Stimulated activated CD8-positive, alpha-beta memory T cell treated with anti-CD3 and anti-CD28 coated beads, Interleukin-4, amount 100 ng/mL, for 48 hours (primary cell): ENCODE measurements at regions not wholly inside any gene's neighbourhood (a gene's known extent, or its start where the extent isn't known, plus 50 kb on each side); places are given as distances from the start of the nearest gene placed in this dataset.

Experiments used
- DNase-seq: peaks from one replicate; pipeline ENCODE4 v3.0.0-alpha.2; 2020

DNA sequence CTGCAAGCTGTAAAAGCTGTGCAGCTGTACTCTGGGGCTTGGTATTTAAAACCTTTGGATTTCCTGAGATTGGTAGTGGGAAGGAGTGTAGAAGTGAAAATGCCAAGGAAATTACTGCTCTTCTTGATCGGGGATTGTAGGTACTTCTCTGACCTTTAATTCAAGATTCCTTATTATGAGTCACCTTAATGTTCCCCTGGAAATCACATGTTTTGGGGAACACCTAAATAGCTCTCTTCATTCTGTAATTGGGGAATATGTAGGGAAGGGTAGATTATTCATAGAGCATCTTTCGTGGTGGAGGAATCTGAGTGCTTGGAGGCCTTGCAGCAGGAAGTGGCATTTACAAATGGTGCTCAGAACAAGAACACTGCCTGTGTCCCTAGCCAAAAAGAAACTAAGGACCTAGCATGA lies 137.8 kb downstream of the UCHL1 start:
- no peak for DNase-seq

GRCh38 chr4:41396214-41396613 lies 139.5 kb downstream of the UCHL1 start:
- no peak for DNase-seq

GRCh38 chr4:41396869-41397268 lies 140.1 kb downstream of the UCHL1 start:
- no peak for DNase-seq

DNA sequence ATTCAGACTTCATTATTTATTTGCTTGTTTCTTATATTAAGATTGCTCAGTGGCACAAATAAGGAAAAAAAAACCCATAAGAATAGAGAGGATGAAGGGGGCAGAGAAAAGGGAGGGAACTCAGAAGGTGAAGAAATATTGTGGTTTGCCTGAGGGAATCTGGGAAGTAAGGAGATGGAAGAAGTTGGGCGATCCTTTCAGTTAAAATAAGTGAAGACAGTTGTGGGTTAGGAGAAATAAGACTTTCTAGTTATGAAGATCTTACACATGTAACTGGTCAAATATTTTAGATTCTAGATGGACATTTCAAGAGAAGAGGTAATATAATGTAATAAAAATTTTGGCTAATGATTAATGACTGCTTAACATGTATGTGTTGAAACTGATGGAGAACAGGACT lies 138.7 kb upstream of the LIMCH1 start:
- DNase-seq = no peak

DNA sequence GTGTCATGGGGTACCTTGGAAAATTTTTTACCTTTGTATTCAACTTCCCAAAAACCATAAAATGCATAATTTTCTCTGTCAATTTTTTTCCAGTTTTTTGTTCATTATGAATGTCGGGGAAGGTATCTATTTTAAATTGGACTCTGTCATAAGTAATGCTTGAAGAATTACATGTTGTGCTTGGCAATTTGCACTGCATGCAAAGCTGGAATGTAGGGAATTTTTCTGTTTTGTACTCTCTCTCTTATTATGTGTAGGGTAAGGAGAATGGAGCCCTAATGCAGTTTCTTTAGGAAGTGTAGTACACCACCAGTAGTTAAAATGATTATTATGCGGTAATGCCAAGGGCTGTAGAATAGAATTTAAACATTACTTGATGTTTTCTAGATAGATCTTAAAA lies 137.7 kb upstream of the LIMCH1 start:
- DNase-seq = no peak

DNA sequence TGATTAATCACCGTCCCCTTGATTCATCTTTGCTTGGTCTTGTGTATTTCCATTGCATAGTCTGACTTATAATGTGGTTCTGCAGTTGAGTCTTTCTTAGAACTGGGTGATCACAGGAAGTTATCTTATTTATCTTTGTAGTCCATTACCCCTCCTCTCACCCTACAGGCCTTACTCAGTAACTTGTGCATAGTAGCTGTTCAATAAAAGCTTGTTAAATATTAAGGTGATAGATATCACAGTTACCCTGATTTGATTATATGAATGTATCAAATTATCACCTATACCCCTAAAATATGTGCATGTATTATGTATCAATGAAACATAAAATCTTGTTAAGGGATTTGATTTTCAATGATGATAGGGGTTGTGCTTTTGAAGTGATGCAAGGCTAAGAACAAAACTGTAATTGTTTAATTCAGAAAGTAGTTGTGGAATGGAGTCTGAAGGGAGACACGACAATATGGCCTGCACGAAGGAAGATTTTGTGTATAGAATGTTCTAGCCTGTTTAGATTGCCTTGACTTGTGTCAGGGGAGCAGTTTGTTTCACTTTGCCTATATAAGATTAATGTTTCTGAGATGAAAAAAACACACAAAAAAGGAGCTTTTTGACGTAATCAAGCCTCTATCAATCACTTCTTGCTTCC lies 132.4 kb upstream of the LIMCH1 start:
- no peak for DNase-seq

DNA sequence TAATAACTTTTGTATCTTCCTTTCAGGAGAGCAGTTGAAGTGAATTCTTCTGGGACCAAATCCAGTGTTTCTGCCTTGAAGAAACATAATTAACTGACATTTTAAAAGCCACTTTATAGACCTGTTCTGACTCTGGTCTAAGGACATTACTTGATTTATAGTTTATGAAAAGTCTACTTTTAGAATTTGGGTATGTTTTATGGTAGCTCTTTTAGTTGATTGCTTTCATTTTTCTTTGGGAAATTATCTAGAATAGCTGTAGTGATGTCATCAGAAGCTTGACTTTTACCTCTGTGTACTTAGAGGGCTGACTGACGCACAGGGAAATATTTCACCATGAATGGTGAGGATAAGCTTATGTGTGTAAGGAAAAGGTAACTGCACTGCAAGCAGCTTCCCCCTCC lies 131.8 kb upstream of the LIMCH1 start:
- no peak for DNase-seq

GRCh38 chr4:41408150-41408549 lies 129.8 kb upstream of the LIMCH1 start:
- no peak for DNase-seq

DNA sequence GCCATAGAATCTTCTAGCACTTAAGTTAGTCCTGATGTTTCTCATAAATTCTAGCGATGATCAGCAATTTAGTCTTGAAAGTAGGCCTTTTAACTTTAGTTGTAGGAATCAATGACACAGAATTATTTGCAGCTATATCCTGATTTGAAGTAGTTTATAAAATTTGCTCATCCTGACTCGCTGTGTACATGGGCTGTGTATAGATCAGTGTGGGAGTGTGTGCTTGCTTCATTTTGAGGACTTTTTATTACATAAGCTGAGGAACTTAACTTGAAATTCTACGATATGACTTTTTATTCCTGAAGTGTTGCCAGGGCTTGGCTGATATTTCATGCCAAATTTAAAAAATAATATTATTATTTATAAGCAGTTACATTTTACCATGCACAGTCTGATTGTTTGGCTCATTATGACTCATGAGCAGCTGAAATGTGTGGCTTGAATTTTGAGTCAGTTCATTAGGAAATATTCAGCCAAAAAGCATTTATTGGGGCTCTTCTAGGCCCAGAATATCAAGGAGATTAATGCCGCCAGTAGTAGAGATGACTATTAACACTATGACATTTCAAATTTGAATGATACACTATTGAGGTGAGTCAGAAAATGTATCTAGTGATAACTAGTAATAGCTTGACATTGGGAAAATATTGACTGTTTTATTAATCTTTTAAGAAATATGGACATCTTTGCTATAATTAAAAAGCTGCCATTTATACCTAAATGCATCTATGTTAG lies 128.9 kb upstream of the LIMCH1 start:
- DNase-seq = no peak

DNA sequence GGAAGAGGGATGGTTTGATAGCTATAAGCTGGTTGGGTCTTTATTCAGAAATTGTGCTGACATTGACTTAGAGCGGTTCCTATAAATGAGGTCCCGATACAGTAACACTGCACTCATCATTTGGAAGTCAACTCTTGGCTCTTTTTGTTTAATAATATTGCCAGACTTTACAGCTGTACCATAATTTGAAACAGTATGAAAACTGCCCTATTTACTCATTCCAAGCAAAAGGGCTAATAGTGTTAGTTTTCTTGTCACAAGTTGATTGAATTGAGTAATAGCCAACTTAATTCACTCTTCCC lies 128.4 kb upstream of the LIMCH1 start:
- DNase-seq = no peak

DNA sequence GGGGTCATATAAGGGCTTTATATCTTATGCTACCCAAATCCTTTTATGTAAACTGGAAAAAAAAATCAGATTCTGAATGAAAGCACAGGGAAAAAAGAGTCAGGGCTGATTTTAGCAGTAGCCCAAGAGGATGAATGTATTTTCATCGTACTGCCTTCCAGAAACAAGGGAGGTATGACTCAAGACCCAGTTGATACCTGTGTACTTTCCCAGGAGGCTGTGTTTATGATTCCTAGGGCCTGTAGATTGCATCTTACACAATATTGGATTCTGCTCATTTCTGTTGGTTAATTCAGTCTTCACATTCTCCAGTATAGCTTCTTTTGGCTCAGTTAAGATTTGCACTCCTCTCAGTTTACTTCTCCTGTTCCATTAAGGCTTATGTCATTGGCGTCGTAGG lies 127.9 kb upstream of the LIMCH1 start:
- DNase-seq = no peak

DNA sequence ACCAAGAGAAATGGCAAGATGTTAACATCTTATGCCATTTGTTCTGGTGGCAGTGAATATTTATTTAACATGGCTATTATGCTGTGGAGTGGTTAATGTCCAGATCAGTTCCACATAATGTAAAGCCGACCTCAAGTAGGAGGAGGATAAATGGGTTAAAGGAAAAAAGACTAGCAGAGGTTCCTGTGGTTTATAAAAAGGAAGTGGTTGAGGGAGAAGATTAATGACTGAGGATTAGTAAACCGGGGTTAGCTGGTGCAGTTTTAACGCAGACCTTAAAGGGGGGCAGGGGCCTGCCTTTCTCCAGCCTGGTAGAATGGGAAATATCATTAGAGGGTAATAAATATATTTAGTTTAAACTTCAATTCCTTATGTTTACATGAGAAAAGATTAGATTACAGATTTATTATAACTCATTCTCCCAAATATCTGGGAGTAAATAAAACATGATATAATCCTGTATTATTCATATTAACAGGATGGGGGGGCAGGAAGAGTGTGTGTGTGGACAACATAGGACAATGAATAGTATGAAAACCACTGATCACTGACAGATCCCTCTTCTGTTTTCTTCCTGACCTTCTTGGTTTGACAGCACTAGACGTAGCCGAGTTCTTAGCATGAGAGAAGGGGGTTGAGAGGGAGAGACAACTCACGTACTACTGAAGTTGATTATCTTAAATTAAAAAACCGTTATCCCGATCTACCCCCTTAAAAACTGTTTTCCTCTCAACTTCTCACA lies 124.1 kb upstream of the LIMCH1 start:
- DNase-seq = no peak

- DNase-seq = no peak
Observed at GRCh38 chr4:41414412-41414779, 123.6 kb upstream of the LIMCH1 start.

GRCh38 chr4:41418444-41418843 lies 119.5 kb upstream of the LIMCH1 start:
- no peak for DNase-seq

- no peak for DNase-seq
Observed at GRCh38 chr4:41420541-41420940, 117.4 kb upstream of the LIMCH1 start.

DNA sequence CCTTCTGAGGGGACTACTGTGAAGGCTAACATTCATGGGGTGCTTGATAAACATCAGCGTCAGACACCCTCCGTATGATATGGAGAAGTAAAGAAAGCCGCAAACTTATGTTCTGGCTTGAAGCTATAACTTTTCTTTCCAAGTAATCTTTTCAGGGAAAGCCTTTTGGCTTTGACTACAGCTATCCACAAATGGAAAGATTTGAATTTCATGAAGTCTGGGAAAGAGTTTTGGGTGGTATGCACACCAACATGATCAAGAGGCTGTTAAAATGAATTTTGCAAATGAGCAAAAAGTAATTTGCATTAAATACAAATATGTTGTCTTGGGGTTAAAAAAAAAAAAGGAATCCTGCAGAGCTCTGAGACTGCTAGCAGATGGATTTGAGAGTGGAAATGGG lies 114.8 kb upstream of the LIMCH1 start:
- no peak for DNase-seq

GRCh38 chr4:41424522-41424921 lies 113.4 kb upstream of the LIMCH1 start:
- DNase-seq = no peak

DNA sequence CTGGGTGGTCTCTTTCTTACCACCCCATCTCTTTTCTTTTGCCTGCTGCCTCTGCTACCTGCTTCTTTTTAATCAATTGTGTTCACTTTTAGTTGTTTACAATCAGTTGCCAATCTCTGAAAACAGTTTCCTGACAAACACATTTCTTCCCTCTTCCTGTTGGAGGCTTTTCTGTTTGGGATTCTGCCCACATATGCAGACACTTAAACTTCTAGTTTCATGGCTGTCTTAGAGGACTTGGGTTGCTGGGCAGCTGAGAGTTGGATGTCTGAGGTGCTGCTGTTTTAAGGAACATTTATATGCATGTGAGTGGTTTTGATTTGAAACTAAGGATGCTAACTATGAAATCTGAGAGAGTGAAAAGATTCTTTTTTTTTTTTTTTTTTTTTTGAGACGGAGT lies 112.3 kb upstream of the LIMCH1 start:
- no peak for DNase-seq

GRCh38 chr4:41426539-41426938 lies 111.4 kb upstream of the LIMCH1 start:
- DNase-seq = no peak

- no peak for DNase-seq
Observed at GRCh38 chr4:41427306-41427882, 110.6 kb upstream of the LIMCH1 start.

DNA sequence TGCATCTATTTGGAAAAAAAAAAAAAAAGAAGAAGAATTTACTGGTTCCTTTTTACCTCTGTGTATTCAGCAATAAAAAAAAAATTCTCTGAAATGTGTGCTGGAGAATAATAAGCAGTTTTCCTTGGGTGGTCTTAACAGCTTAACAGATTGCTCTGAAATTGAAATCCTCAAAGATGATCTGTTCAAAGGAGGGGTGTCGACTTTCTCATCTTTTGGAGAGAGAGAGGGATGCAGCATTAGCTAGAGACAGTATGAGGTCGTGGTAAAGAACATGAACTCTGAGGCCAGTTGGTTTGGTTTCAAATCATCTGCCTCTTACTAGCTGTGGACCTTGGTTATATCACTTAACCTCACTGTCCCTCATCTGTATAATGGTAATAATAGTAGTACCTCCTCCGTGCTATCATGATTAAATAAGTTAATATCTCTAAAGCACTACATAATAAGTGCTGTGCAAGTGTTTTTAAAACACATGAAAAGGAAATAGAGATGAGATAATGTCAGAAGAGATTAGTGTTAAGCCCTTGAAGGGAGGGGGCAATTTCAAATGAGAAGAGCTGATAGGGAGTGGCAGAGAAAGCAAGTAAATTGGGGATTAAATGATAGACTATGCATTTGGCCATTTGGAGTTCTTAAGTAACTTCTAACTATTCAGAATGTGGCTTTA lies 109.9 kb upstream of the LIMCH1 start:
- no peak for DNase-seq

GRCh38 chr4:41428601-41429279 lies 109.2 kb upstream of the LIMCH1 start:
- DNase-seq = no peak

DNA sequence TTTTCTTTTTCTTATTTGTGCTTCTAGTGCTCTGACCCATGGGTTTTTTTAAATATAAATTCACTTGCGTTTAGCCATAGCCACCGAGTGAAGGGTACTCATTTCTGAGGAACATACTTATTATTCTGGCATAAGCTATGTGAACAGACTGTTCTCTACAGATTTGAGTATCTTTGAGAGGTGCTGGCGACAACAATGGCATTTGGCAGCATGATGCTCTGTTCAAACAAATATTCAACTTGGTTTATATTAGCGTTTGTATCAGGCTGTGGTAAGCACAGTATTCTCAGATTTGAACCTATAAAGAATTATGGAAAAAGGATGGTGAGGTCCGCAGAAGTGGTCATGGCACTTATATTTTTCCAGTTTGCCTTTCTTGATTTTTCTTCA lies 108.7 kb upstream of the LIMCH1 start:
- no peak for DNase-seq
